HCT116 (cell line): ENCODE measurements at regions not wholly inside any gene's neighbourhood (a gene's known extent, or its start where the extent isn't known, plus 50 kb on each side); places are given as distances from the start of the nearest gene placed in this dataset.
A peak's percentile ranks its signal among the peaks of the same experiment; 100 is the strongest.

Experiments
- ATAC-seq: fragments of 200-7000 bp; cut with Tn5 transposase; 2 replicates; pipeline ENCODE4 v1.9.1; 2020; ENCODE audit warnings: mild to moderate bottlenecking, moderate library complexity
- BruUV-seq: library from RNA; stranded (reverse); fragments of 400-500 nt; replicated peaks from 2 replicates; lab custom pipeline; 2021; lab: Mats Ljungman, UMichigan
- CTCF ChIA-PET: fragments of 300-600 bp; sonication (Branson Sonifier 250); formaldehyde crosslinking; loops from one replicate; lab custom pipeline; 2021; ENCODE audit warnings: antibody characterized with exemption; lab: Charles Lee
- POLR2A ChIA-PET: fragments of 300-600, 350-600 bp; sonication (Branson Sonifier 250); formaldehyde crosslinking; loops from one replicate; lab custom pipeline; 2021; ENCODE audit warnings: antibody characterized with exemption; lab: Charles Lee
- RAD21 ChIA-PET, 2 experiments: fragments of 300-600 bp; sonication (Branson Sonifier 250); formaldehyde crosslinking; loops; one replicate each; lab custom pipeline; 2023; ENCODE audit warnings: low total read pairs in 2 of 2; ENCODE audit not compliant: uncharacterized antibody in 2 of 2, unreplicated experiment in 2 of 2, low non-redundant PET in 1 of 2; lab: Charles Lee
- DNase-seq: peaks from one replicate; pipeline ENCODE4 v3.0.0-alpha.2; 2010; ENCODE audit warnings: low read depth, low spot score
- H2AFZ ChIP-seq: fragments of 200-600 bp; shearing (Covaris generic), sonication (generic); 2 replicates; pipeline ENCODE4 v1.6.1; 2017; ENCODE audit warnings: low read depth, mixed run types, mixed read lengths, antibody characterized with exemption, low read length; ENCODE audit not compliant: poor library complexity, severe bottlenecking
- H3K27ac ChIP-seq: 2 replicates; pipeline ENCODE4 v1.5.1; 2012; ENCODE audit warnings: low read depth, low read length
- H3K27me3 ChIP-seq: fragments of 200-600 bp; sonication (generic); 2 replicates; pipeline ENCODE4 v1.6.1; 2016; ENCODE audit warnings: mixed run types, low read length, mixed read lengths; ENCODE audit not compliant: insufficient read depth
- H3K36me3 ChIP-seq, 2 experiments: fragments of 200-500 bp in 1 of 2; fragments of 200-600 bp in 1 of 2; sonication (Bioruptor generic) in 1 of 2; sonication (generic) in 1 of 2; 2 replicates each; pipeline versions ENCODE4 v1.5.1 to v1.6.1; 2014 to 2016; ENCODE audit warnings: low read length in 2 of 2, inconsistent platforms in 1 of 2, mixed read lengths in 1 of 2, mixed run types in 1 of 2; ENCODE audit not compliant: insufficient read depth in 2 of 2, control insufficient read depth in 1 of 2
- H3K4me1 ChIP-seq, 2 experiments: fragments of 200-600 bp in 1 of 2; sonication (generic) in 1 of 2; 2 replicates each; pipeline versions ENCODE4 v1.5.1 to v1.6.1; 2012 to 2017; ENCODE audit warnings: low read length in 2 of 2, inconsistent platforms in 1 of 2, mild to moderate bottlenecking in 1 of 2, mixed read lengths in 1 of 2, mixed run types in 1 of 2, moderate library complexity in 1 of 2; ENCODE audit not compliant: insufficient read depth in 2 of 2, control insufficient read depth in 1 of 2
- H3K4me2 ChIP-seq: fragments of 200-600 bp; sonication (generic); 2 replicates; pipeline ENCODE4 v1.6.1; 2017; ENCODE audit warnings: mixed run types, low read length, mixed read lengths
- H3K4me3 ChIP-seq, 2 experiments: fragments of 200-600 bp in 1 of 2; sonication (generic) in 1 of 2; replicated peaks in 1 of 2; 2 replicates each; pipeline ENCODE4 v1.5.1; 2011 to 2016; ENCODE audit warnings: low read length in 2 of 2, control low read depth in 1 of 2, low read depth in 1 of 2, mild to moderate bottlenecking in 1 of 2, mixed read lengths in 1 of 2, mixed run types in 1 of 2
- H3K79me2 ChIP-seq: fragments of 200-600 bp; sonication (generic); 2 replicates; pipeline ENCODE4 v1.6.1; 2017; ENCODE audit warnings: mild to moderate bottlenecking, mixed run types, low read length, moderate library complexity, mixed read lengths; ENCODE audit not compliant: insufficient read depth
- H3K9ac ChIP-seq: fragments of 200-600 bp; sonication (generic); 2 replicates; pipeline ENCODE4 v1.6.1; 2016; ENCODE audit warnings: low read length, mixed read lengths
- H3K9me2 ChIP-seq: fragments of 200-600 bp; sonication (generic), shearing (Covaris generic); 2 replicates; pipeline ENCODE4 v1.6.1; 2017; ENCODE audit warnings: mixed run types, mild to moderate bottlenecking, moderate library complexity; ENCODE audit not compliant: insufficient read depth
- H3K9me3 ChIP-seq, 2 experiments: fragments of 200-500 bp in 1 of 2; fragments of 200-600 bp in 1 of 2; sonication (Bioruptor generic) in 1 of 2; sonication (generic) in 1 of 2; 2 replicates each; pipeline ENCODE4 v1.6.1; 2014 to 2017; ENCODE audit warnings: low read length in 2 of 2, mixed read lengths in 2 of 2, inconsistent platforms in 1 of 2, low read depth in 1 of 2, mild to moderate bottlenecking in 1 of 2, mixed run types in 1 of 2, moderate library complexity in 1 of 2; ENCODE audit not compliant: control insufficient read depth in 1 of 2, insufficient read depth in 1 of 2
- H4K20me1 ChIP-seq: fragments of 200-600 bp; sonication (generic), shearing (Covaris generic); 2 replicates; pipeline ENCODE4 v1.6.1; 2017; ENCODE audit warnings: mixed run types, mild to moderate bottlenecking, moderate library complexity; ENCODE audit not compliant: insufficient read depth
- ATF3 ChIP-seq: IDR thresholded peaks from 2 replicates; pipeline ENCODE4 v1.6.1; 2012
- CBX3 ChIP-seq: IDR thresholded peaks from 2 replicates; pipeline ENCODE4 v1.6.1; 2012; ENCODE audit warnings: low read depth
- CTCF ChIP-seq, 3 experiments: fragments of 200-600 bp in 1 of 3; sonication (generic) in 1 of 3; IDR thresholded peaks in 2 of 3; conservative IDR thresholded peaks in 1 of 3; 2 replicates each; pipeline ENCODE4 v1.5.1; 2012 to 2017; ENCODE audit warnings: low read depth in 2 of 3, low read length in 2 of 3, antibody characterized with exemption in 1 of 3, borderline replicate concordance in 1 of 3, control low read depth in 1 of 3, mild to moderate bottlenecking in 1 of 3, mixed read lengths in 1 of 3, mixed run types in 1 of 3, moderate library complexity in 1 of 3; ENCODE audit not compliant: insufficient read depth in 1 of 3
- EZH2 ChIP-seq: fragments of 200-600 bp; sonication (generic); IDR thresholded peaks from 2 replicates; pipeline ENCODE4 v1.6.1; 2017; ENCODE audit warnings: antibody characterized with exemption, mixed run types
- EZH2phosphoT487 ChIP-seq: fragments of 200-600 bp; IDR thresholded peaks from 2 replicates; pipeline ENCODE4 v1.6.1; 2018; ENCODE audit warnings: antibody characterized with exemption, borderline replicate concordance
- JUND ChIP-seq: IDR thresholded peaks from 2 replicates; pipeline ENCODE4 v1.6.1; 2012
- MAX ChIP-seq: IDR thresholded peaks from 2 replicates; pipeline ENCODE4 v1.6.1; 2012
- POLR2A ChIP-seq: IDR thresholded peaks from 2 replicates; pipeline ENCODE4 v1.7.0; 2011; ENCODE audit warnings: borderline replicate concordance; ENCODE audit not compliant: insufficient read depth, insufficient read length; ENCODE audit errors: extremely low read depth
- POLR2AphosphoS5 ChIP-seq: IDR thresholded peaks from 2 replicates; pipeline ENCODE4 v1.6.1; 2011; ENCODE audit warnings: mild to moderate bottlenecking, low read depth, low read length, moderate library complexity
- RAD21 ChIP-seq: IDR thresholded peaks from 2 replicates; pipeline ENCODE4 v1.6.1; 2012; ENCODE audit warnings: low read depth, mild to moderate bottlenecking
- SRF ChIP-seq: IDR thresholded peaks from 2 replicates; pipeline ENCODE4 v1.6.1; 2012; ENCODE audit warnings: low read depth
- ZFX ChIP-seq: fragments of 450-650 bp; IDR thresholded peaks from 2 replicates; pipeline ENCODE4 v1.6.1; 2017
- ZNF274 ChIP-seq: fragments of 200-500 bp; sonication (Bioruptor generic); IDR thresholded peaks from 2 replicates; pipeline ENCODE4 v1.6.1; 2014; ENCODE audit warnings: mild to moderate bottlenecking, low read depth, low read length, inconsistent platforms
- intact Hi-C: fragments of 100-400 bp; cut with micrococcal nuclease; formaldehyde crosslinking; loops from 2 replicates; pipeline ENCODE4 v1.10.0; 2022

- ChIA-PET POLR2A (interaction anchor here (2.9 kb wide), 1 partner anchor 12 kb away, joined by 10 read pairs; no protein-coding TSS in a partner anchor), CTCF (interaction anchor here (1.0 to 1.3 kb wide), 2 partner anchors 36 to 251 kb away, joined by 3 read pairs; no protein-coding TSS in a partner anchor), RAD21 (no interaction called here)
- intact Hi-C loops = no loop called here
- ATAC-seq (peak; percentile 35; the same call in 1 of the 2 replicates), DNase-seq (no peak)
- peaks cover 19 to 21% of the 10 kb centered on the region in 2 experiments for H3K4me1 ChIP-seq
- no peaks in the 10 kb centered on the region for H3K9me2 ChIP-seq
- H3K9me3 ChIP-seq = no peaks in the 10 kb centered on the region
- no TSS peak for BruUV-seq
- H3K27me3 ChIP-seq = no peaks in the 10 kb centered on the region
- no peaks in the 10 kb centered on the region for H3K79me2 ChIP-seq
- H3K4me3 ChIP-seq = no peak overlapping the region
- H3K36me3 ChIP-seq = no peaks in the 10 kb centered on the region
- TF ChIP-seq RAD21 = no peak
- TF ChIP-seq SRF = no peak
- peak in 2 of 3 experiments; percentile 68 to 73; a peak in 4 of 6 replicates for TF ChIP-seq CTCF (IDR thresholded peaks at IDR 0.05 in 2 of 3, conservative IDR thresholded peaks at IDR 0.05 in 1 of 3; ENCODE audit: borderline replicate concordance in 1 of 3, insufficient read depth in 1 of 3, low read depth in 2 of 3, low read length in 2 of 3)
- no peak for TF ChIP-seq POLR2AphosphoS5
- no peak for TF ChIP-seq CBX3
- no peak for TF ChIP-seq ATF3
- no peak for TF ChIP-seq MAX
- no peak for TF ChIP-seq POLR2A
- H3K4me2 ChIP-seq = no peak overlapping the region
- H3K9ac ChIP-seq = no peak overlapping the region
- no peak overlapping the region for H3K27ac ChIP-seq
- H4K20me1 ChIP-seq = no peaks in the 10 kb centered on the region
- no peak overlapping the region for H2AFZ ChIP-seq
Measured at GRCh38 chr22:27682437-27682836, 119.1 kb downstream of the MN1 start.

- Histone ChIP-seq H3K4me1 (peaks cover 19 to 21% of the 10 kb centered on the region in 2 experiments), H3K9ac (no peak overlapping the region), H3K27ac (no peak overlapping the region), H4K20me1 (no peaks in the 10 kb centered on the region), H2AFZ (no peak overlapping the region), H3K27me3 (no peaks in the 10 kb centered on the region), H3K36me3 (no peaks in the 10 kb centered on the region), H3K79me2 (no peaks in the 10 kb centered on the region), H3K9me3 (no peaks in the 10 kb centered on the region), H3K4me3 (no peak overlapping the region), H3K9me2 (no peaks in the 10 kb centered on the region), H3K4me2 (no peak overlapping the region)
- intact Hi-C loops = no loop called here
- ChIA-PET RAD21 (no interaction called here), POLR2A (no interaction called here), CTCF (no interaction called here)
- no TSS peak for BruUV-seq
- ATAC-seq (no peak), DNase-seq (no peak)
- TF ChIP-seq EZH2phosphoT487 (no peak), SRF (no peak), ATF3 (no peak), JUND (no peak), CBX3 (no peak), ZFX (no peak), POLR2A (no peak), POLR2AphosphoS5 (no peak), EZH2 (no peak), ZNF274 (no peak)
Measured at GRCh38 chr22:27684901-27685300, 116.7 kb downstream of the MN1 start.
